HCT116 (cell line): ENCODE measurements at regions not wholly inside any gene's neighbourhood (a gene's known extent, or its start where the extent isn't known, plus 50 kb on each side); places are given as distances from the start of the nearest gene placed in this dataset.

Source experiments
- ATAC-seq: fragments of 200-7000 bp; cut with Tn5 transposase; 2 replicates; pipeline ENCODE4 v1.9.1; 2020; ENCODE audit warnings: mild to moderate bottlenecking, moderate library complexity
- BruUV-seq: library from RNA; stranded (reverse); fragments of 400-500 nt; replicated peaks from 2 replicates; lab custom pipeline; 2021; lab: Mats Ljungman, UMichigan
- CTCF ChIA-PET: fragments of 300-600 bp; sonication (Branson Sonifier 250); formaldehyde crosslinking; loops from one replicate; lab custom pipeline; 2021; ENCODE audit warnings: antibody characterized with exemption; lab: Charles Lee
- POLR2A ChIA-PET: fragments of 300-600, 350-600 bp; sonication (Branson Sonifier 250); formaldehyde crosslinking; loops from one replicate; lab custom pipeline; 2021; ENCODE audit warnings: antibody characterized with exemption; lab: Charles Lee
- RAD21 ChIA-PET, 2 experiments: fragments of 300-600 bp; sonication (Branson Sonifier 250); formaldehyde crosslinking; loops; one replicate each; lab custom pipeline; 2023; ENCODE audit warnings: low total read pairs in 2 of 2; ENCODE audit not compliant: uncharacterized antibody in 2 of 2, unreplicated experiment in 2 of 2, low non-redundant PET in 1 of 2; lab: Charles Lee
- DNase-seq: peaks from one replicate; pipeline ENCODE4 v3.0.0-alpha.2; 2010; ENCODE audit warnings: low read depth, low spot score
- H2AFZ ChIP-seq: fragments of 200-600 bp; shearing (Covaris generic), sonication (generic); 2 replicates; pipeline ENCODE4 v1.6.1; 2017; ENCODE audit warnings: low read depth, mixed run types, mixed read lengths, antibody characterized with exemption, low read length; ENCODE audit not compliant: poor library complexity, severe bottlenecking
- H3K27ac ChIP-seq: 2 replicates; pipeline ENCODE4 v1.5.1; 2012; ENCODE audit warnings: low read depth, low read length
- H3K27me3 ChIP-seq: fragments of 200-600 bp; sonication (generic); 2 replicates; pipeline ENCODE4 v1.6.1; 2016; ENCODE audit warnings: mixed run types, low read length, mixed read lengths; ENCODE audit not compliant: insufficient read depth
- H3K36me3 ChIP-seq, 2 experiments: fragments of 200-500 bp in 1 of 2; fragments of 200-600 bp in 1 of 2; sonication (Bioruptor generic) in 1 of 2; sonication (generic) in 1 of 2; 2 replicates each; pipeline versions ENCODE4 v1.5.1 to v1.6.1; 2014 to 2016; ENCODE audit warnings: low read length in 2 of 2, inconsistent platforms in 1 of 2, mixed read lengths in 1 of 2, mixed run types in 1 of 2; ENCODE audit not compliant: insufficient read depth in 2 of 2, control insufficient read depth in 1 of 2
- H3K4me1 ChIP-seq, 2 experiments: fragments of 200-600 bp in 1 of 2; sonication (generic) in 1 of 2; 2 replicates each; pipeline versions ENCODE4 v1.5.1 to v1.6.1; 2012 to 2017; ENCODE audit warnings: low read length in 2 of 2, inconsistent platforms in 1 of 2, mild to moderate bottlenecking in 1 of 2, mixed read lengths in 1 of 2, mixed run types in 1 of 2, moderate library complexity in 1 of 2; ENCODE audit not compliant: insufficient read depth in 2 of 2, control insufficient read depth in 1 of 2
- H3K4me2 ChIP-seq: fragments of 200-600 bp; sonication (generic); 2 replicates; pipeline ENCODE4 v1.6.1; 2017; ENCODE audit warnings: mixed run types, low read length, mixed read lengths
- H3K4me3 ChIP-seq, 2 experiments: fragments of 200-600 bp in 1 of 2; sonication (generic) in 1 of 2; replicated peaks in 1 of 2; 2 replicates each; pipeline ENCODE4 v1.5.1; 2011 to 2016; ENCODE audit warnings: low read length in 2 of 2, control low read depth in 1 of 2, low read depth in 1 of 2, mild to moderate bottlenecking in 1 of 2, mixed read lengths in 1 of 2, mixed run types in 1 of 2
- H3K79me2 ChIP-seq: fragments of 200-600 bp; sonication (generic); 2 replicates; pipeline ENCODE4 v1.6.1; 2017; ENCODE audit warnings: mild to moderate bottlenecking, mixed run types, low read length, moderate library complexity, mixed read lengths; ENCODE audit not compliant: insufficient read depth
- H3K9ac ChIP-seq: fragments of 200-600 bp; sonication (generic); 2 replicates; pipeline ENCODE4 v1.6.1; 2016; ENCODE audit warnings: low read length, mixed read lengths
- H3K9me2 ChIP-seq: fragments of 200-600 bp; sonication (generic), shearing (Covaris generic); 2 replicates; pipeline ENCODE4 v1.6.1; 2017; ENCODE audit warnings: mixed run types, mild to moderate bottlenecking, moderate library complexity; ENCODE audit not compliant: insufficient read depth
- H3K9me3 ChIP-seq, 2 experiments: fragments of 200-500 bp in 1 of 2; fragments of 200-600 bp in 1 of 2; sonication (Bioruptor generic) in 1 of 2; sonication (generic) in 1 of 2; 2 replicates each; pipeline ENCODE4 v1.6.1; 2014 to 2017; ENCODE audit warnings: low read length in 2 of 2, mixed read lengths in 2 of 2, inconsistent platforms in 1 of 2, low read depth in 1 of 2, mild to moderate bottlenecking in 1 of 2, mixed run types in 1 of 2, moderate library complexity in 1 of 2; ENCODE audit not compliant: control insufficient read depth in 1 of 2, insufficient read depth in 1 of 2
- H4K20me1 ChIP-seq: fragments of 200-600 bp; sonication (generic), shearing (Covaris generic); 2 replicates; pipeline ENCODE4 v1.6.1; 2017; ENCODE audit warnings: mixed run types, mild to moderate bottlenecking, moderate library complexity; ENCODE audit not compliant: insufficient read depth
- CEBPB ChIP-seq: IDR thresholded peaks from 2 replicates; pipeline ENCODE4 v1.6.1; 2012; ENCODE audit warnings: low read depth
- EGR1 ChIP-seq: IDR thresholded peaks from 2 replicates; pipeline ENCODE4 v1.6.1; 2012; ENCODE audit warnings: low read depth
- ELF1 ChIP-seq: IDR thresholded peaks from 2 replicates; pipeline ENCODE4 v1.6.1; 2012; ENCODE audit warnings: low read depth, borderline replicate concordance
- EZH2phosphoT487 ChIP-seq: fragments of 200-600 bp; IDR thresholded peaks from 2 replicates; pipeline ENCODE4 v1.6.1; 2018; ENCODE audit warnings: antibody characterized with exemption, borderline replicate concordance
- FOSL1 ChIP-seq: IDR thresholded peaks from 2 replicates; pipeline ENCODE4 v1.6.1; 2012; ENCODE audit warnings: low read depth
- JUND ChIP-seq: IDR thresholded peaks from 2 replicates; pipeline ENCODE4 v1.6.1; 2012
- SP1 ChIP-seq: IDR thresholded peaks from 2 replicates; pipeline ENCODE4 v1.6.1; 2012; ENCODE audit warnings: low read depth
- SRF ChIP-seq: IDR thresholded peaks from 2 replicates; pipeline ENCODE4 v1.6.1; 2012; ENCODE audit warnings: low read depth
- TCF7L2 ChIP-seq: IDR thresholded peaks from 2 replicates; pipeline ENCODE4 v1.7.0; 2011; ENCODE audit warnings: borderline replicate concordance, inconsistent platforms; ENCODE audit not compliant: insufficient read depth, insufficient read length; ENCODE audit errors: extremely low read depth
- YY1 ChIP-seq: IDR thresholded peaks from 2 replicates; pipeline ENCODE4 v1.6.1; 2011; ENCODE audit warnings: low read length, low read depth, moderate library complexity, mild to moderate bottlenecking; ENCODE audit not compliant: insufficient replicate concordance; ENCODE audit errors: extremely low read depth
- ZFX ChIP-seq: fragments of 450-650 bp; IDR thresholded peaks from 2 replicates; pipeline ENCODE4 v1.6.1; 2017
- ZNF274 ChIP-seq: fragments of 200-500 bp; sonication (Bioruptor generic); IDR thresholded peaks from 2 replicates; pipeline ENCODE4 v1.6.1; 2014; ENCODE audit warnings: mild to moderate bottlenecking, low read depth, low read length, inconsistent platforms
- intact Hi-C: fragments of 100-400 bp; cut with micrococcal nuclease; formaldehyde crosslinking; loops from 2 replicates; pipeline ENCODE4 v1.10.0; 2022

DNA sequence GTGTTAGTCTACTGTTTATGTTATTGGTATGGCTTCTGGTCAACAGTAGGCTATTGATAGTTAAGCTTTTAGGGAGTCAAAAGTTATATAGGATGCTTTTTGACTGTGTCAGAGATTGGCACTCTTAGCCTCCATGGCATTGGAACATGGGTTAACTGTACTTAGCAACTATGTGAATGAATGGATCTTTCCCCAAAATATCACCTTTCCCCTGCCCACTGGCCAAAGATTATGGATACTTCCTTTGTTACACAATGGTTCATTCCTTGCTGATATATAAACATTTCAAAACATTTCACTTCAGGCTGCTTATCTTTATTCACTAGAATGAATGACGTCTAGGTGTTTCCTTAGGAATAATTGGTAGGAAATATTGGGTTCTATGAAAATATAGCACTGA, 62.1 kb upstream of the DOCK10 start (continued):
- TF ChIP-seq JUND (no peak), CEBPB (no peak), YY1 (no peak), TCF7L2 (no peak), ELF1 (no peak), FOSL1 (no peak), EGR1 (no peak), ZNF274 (no peak)
- TF ChIP-seq, all 23 proteins: peak for 0

DNA sequence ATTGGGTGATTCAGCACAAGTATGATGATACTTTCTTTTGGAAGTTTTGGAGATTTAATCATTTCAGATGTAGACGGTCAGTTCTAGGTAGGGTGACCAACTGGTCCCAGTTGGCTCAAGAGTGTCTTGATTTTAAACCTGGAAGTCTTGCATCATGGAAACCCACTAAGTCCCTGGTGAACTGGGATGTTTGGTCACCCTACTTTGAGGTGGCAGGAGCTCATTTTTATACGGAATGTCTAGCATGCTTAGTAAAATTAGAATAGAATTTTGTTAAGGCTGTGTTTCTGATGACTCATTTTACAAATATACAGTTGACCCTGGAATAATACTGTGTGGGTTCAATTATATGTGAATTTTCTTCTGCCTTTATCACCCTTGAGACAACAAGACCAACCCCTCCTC, 61.5 kb upstream of the DOCK10 start:
- no peak overlapping the region for H3K4me3 ChIP-seq

DNA sequence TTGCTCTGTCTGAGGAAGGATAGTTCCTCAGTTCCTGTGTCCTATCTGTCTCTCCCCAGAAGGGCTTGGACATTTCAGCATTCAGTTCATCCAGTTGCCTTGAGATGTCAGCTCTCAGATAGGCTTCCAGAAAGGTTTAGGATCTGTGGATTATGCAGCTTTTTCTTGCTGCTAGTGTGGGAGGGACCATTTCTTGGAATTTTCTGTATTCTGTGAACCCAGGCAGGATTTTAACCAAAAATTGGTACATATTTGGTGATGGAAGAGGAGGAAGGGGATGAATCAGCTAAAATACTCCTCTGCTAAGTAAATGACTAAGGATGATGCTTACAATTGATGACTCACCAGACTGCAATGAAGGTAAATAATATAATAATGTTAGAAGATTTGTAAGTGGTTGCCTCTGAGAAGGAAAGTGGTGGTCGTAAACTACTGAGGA, 58.6 kb upstream of the DOCK10 start:
- H3K4me1 ChIP-seq: peaks cover 19 to 53% of the 10 kb centered on the region in 2 experiments
- peak; percentile 71 for ATAC-seq
- intact Hi-C loops: no loop called here
- RAD21 ChIA-PET: no interaction called here
- H3K9me3 ChIP-seq: no peaks in the 10 kb centered on the region
- H3K4me2 ChIP-seq: peak overlapping the region; percentile 59
- H3K36me3 ChIP-seq: no peaks in the 10 kb centered on the region
- H3K27me3 ChIP-seq: no peaks in the 10 kb centered on the region
- peak overlapping the region; percentile 8; the same call in 1 of the 2 replicates for H3K9ac ChIP-seq
- no TSS peak for BruUV-seq
- TF ChIP-seq FOSL1: peak; percentile 94
- TF ChIP-seq SP1: peak; percentile 52
- no peak for TF ChIP-seq ZFX
- TF ChIP-seq EZH2phosphoT487: no peak
- TF ChIP-seq JUND: peak; percentile 82
- peak; percentile 47; the same call in 1 of the 2 replicates for TF ChIP-seq SRF
- 0 out of 2 replicates have a peak, but pooled peaks have one; percentile 36 for TF ChIP-seq CEBPB
- H3K9me2 ChIP-seq: no peaks in the 10 kb centered on the region
- no peaks in the 10 kb centered on the region for H4K20me1 ChIP-seq
- POLR2A ChIA-PET: no interaction called here
- peak overlapping the region; percentile 64 for H2AFZ ChIP-seq
- H3K4me3 ChIP-seq: no peak overlapping the region
- H3K79me2 ChIP-seq: no peaks in the 10 kb centered on the region
- H3K27ac ChIP-seq: peak overlapping the region; percentile 34; the same call in 1 of the 2 replicates
- CTCF ChIA-PET: no interaction called here
- peak; percentile 48 for DNase-seq

More for the DNA sequence above, 61.5 kb upstream of the DOCK10 start:
- ChIA-PET CTCF (no interaction called here), RAD21 (no interaction called here), POLR2A (no interaction called here)
- BruUV-seq: no TSS peak
- Histone ChIP-seq H3K79me2 (no peaks in the 10 kb centered on the region), H3K4me2 (peak overlapping the region; percentile 41), H3K9me3 (no peaks in the 10 kb centered on the region), H3K27me3 (no peaks in the 10 kb centered on the region), H3K9ac (no peak overlapping the region), H2AFZ (peak overlapping the region; percentile 96), H3K27ac (no peak overlapping the region), H3K4me1 (peaks cover 19 to 47% of the 10 kb centered on the region in 2 experiments), H4K20me1 (no peaks in the 10 kb centered on the region), H3K36me3 (no peaks in the 10 kb centered on the region), H3K9me2 (no peaks in the 10 kb centered on the region)
- peak; percentile 19; the same call in 1 of the 2 replicates for ATAC-seq
- TF ChIP-seq JUND (0 out of 2 replicates have a peak, but pooled peaks have one; percentile 20), ZNF274 (no peak)
- DNase-seq: no peak
- intact Hi-C loops: no loop called here
